H7 (cell line): ENCODE measurements at regions not wholly inside any gene's neighbourhood (a gene's known extent, or its start where the extent isn't known, plus 50 kb on each side); places are given as distances from the start of the nearest gene placed in this dataset.

Source experiments
- DNase-seq: peaks from one replicate; pipeline ENCODE4 v3.0.0; 2012
- H3K27me3 ChIP-seq: 2 replicates; pipeline ENCODE4 v1.6.0; 2011; ENCODE audit warnings: mild to moderate bottlenecking, low read length; ENCODE audit not compliant: control insufficient read depth, insufficient read depth
- H3K36me3 ChIP-seq: replicated peaks from 2 replicates; pipeline ENCODE4 v1.5.1; 2011; ENCODE audit warnings: low read length; ENCODE audit not compliant: control insufficient read depth, insufficient read depth
- H3K4me3 ChIP-seq: 2 replicates; pipeline ENCODE4 v1.5.1; 2011; ENCODE audit warnings: low read depth, mild to moderate bottlenecking, control low read depth, low read length, moderate library complexity; ENCODE audit not compliant: insufficient read depth

GRCh38 chr13:105506463-105506862 is 1029.0 kb downstream of the EFNB2 start:
- Histone ChIP-seq H3K4me3 (no peak overlapping the region), H3K36me3 (no peaks in the 10 kb centered on the region), H3K27me3 (no peaks in the 10 kb centered on the region)
- DNase-seq: no peak

GRCh38 chr13:105502193-105502592 is 1033.3 kb downstream of the EFNB2 start:
- no peak for DNase-seq
- no peaks in the 10 kb centered on the region for H3K36me3 ChIP-seq
- no peak overlapping the region for H3K4me3 ChIP-seq
- H3K27me3 ChIP-seq: no peaks in the 10 kb centered on the region

DNA sequence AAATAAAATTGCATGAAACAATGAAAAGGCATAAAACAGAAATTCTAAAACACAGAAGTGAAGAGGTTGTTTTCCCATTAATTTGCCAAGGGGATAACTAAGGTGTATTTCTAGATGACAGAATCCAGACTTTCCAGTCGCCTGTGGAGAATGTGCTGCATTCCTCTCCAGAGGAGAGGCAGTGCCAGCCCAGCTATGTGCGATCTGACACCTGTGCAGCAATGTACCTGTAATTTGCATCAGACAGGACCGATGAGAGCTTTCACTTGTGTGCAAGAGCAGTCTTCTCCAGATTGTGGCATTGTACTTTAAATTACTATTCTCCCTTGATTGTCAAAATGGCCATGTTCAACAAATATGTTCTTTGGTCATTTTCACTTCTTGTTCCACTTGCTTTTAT is 1037.9 kb downstream of the EFNB2 start:
- no peak overlapping the region for H3K4me3 ChIP-seq
- H3K36me3 ChIP-seq: no peaks in the 10 kb centered on the region
- no peak for DNase-seq
- H3K27me3 ChIP-seq: no peaks in the 10 kb centered on the region

DNA sequence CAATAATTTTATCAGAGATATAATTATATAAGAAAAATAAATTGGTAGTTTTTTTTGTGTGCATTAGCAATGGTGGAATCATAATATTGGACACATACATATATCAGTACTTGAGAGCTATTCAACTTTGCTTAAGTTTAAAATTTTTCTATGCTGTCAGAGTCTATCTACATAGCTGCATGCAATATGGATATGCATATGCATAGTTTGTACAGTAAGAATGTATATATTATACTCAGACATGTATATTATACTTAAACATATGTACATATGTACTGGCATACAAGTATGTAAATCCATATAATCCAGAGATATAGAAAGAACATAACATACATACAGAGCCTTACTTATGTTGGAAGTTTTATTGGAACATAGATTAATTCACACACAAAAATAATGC is 1043.2 kb downstream of the EFNB2 start:
- Histone ChIP-seq H3K27me3 (no peaks in the 10 kb centered on the region), H3K36me3 (no peaks in the 10 kb centered on the region)
- DNase-seq: no peak

DNA sequence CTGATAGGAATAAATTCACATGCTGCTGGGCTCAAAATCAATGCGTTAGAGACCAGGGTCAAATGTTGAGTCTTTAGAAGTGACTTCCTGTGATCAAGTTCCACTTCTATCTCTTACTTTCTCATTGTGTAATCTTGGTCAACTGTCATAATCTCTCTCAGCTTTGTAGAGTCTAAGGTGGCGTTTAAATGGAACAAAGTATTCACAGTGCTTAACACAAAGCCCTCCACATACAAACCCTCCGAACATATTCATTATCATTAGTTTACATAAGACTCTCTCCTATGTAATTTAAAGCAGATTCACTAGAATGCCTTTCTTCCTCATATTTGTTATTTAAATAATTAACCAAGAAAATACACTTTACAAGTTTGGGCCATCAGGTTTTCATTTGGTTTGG is 1044.1 kb downstream of the EFNB2 start:
- no peak for DNase-seq
- Histone ChIP-seq H3K27me3 (no peaks in the 10 kb centered on the region), H3K36me3 (no peaks in the 10 kb centered on the region), H3K4me3 (no peak overlapping the region)

More for the DNA sequence above, 1043.2 kb downstream of the EFNB2 start:
- no peak overlapping the region for H3K4me3 ChIP-seq

- Histone ChIP-seq H3K36me3 (no peaks in the 10 kb centered on the region), H3K27me3 (no peaks in the 10 kb centered on the region), H3K4me3 (no peak overlapping the region)
- DNase-seq: no peak
Measured at GRCh38 chr13:105485081-105485480, 1050.4 kb downstream of the EFNB2 start.

- Histone ChIP-seq H3K27me3 (no peaks in the 10 kb centered on the region), H3K4me3 (no peak overlapping the region), H3K36me3 (no peaks in the 10 kb centered on the region)
- DNase-seq: peak; percentile 14
Measured at GRCh38 chr13:105474983-105475610, 1060.4 kb downstream of the EFNB2 start.

GRCh38 chr13:105471673-105472072 is 1063.8 kb downstream of the EFNB2 start:
- H3K27me3 ChIP-seq: no peaks in the 10 kb centered on the region
- no peaks in the 10 kb centered on the region for H3K36me3 ChIP-seq
- no peak for DNase-seq
- no peak overlapping the region for H3K4me3 ChIP-seq

GRCh38 chr13:105466376-105466775 is 1069.1 kb downstream of the EFNB2 start:
- peak; percentile 13 for DNase-seq
- Histone ChIP-seq H3K4me3 (no peak overlapping the region), H3K27me3 (no peaks in the 10 kb centered on the region), H3K36me3 (no peaks in the 10 kb centered on the region)

- DNase-seq: no peak
- H3K27me3 ChIP-seq: no peaks in the 10 kb centered on the region
- no peak within 1 kb of the TSS for H3K4me3 ChIP-seq
- H3K36me3 ChIP-seq: no peaks in the 10 kb centered on the region
Measured at GRCh38 chr13:105465745-105466144, 1069.7 kb downstream of the EFNB2 start, which contains the start of gene DAOA. TSS of gene DAOA (plus strand) at chr13:105466045.

DNA sequence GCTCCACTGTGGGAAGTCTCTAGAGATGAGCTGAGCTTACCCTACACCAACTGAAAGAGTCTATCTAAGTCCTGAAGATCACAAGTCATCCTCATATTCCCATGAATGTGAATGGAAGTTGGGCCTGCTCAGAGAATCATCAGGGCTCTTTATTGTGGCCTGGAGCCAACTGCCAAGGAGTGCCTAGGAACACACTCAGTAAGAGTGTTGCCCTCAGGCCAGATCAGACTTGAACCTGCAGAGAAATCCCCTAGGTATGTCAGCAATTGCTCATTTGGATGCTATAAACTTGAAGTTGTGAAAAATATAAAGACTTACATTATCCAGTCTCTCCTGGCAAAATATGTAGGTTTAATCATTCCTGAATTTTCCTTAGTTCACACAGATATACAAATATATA is 1070.2 kb downstream of the EFNB2 start:
- H3K4me3 ChIP-seq: no peak overlapping the region
- DNase-seq: no peak
- no peaks in the 10 kb centered on the region for H3K27me3 ChIP-seq
- no peaks in the 10 kb centered on the region for H3K36me3 ChIP-seq

GRCh38 chr13:105464249-105464648 is 1071.2 kb downstream of the EFNB2 start:
- no peak for DNase-seq
- H3K4me3 ChIP-seq: no peak overlapping the region
- no peaks in the 10 kb centered on the region for H3K36me3 ChIP-seq
- no peaks in the 10 kb centered on the region for H3K27me3 ChIP-seq

- no peak for DNase-seq
- H3K27me3 ChIP-seq: no peaks in the 10 kb centered on the region
- H3K4me3 ChIP-seq: no peak overlapping the region
- no peaks in the 10 kb centered on the region for H3K36me3 ChIP-seq
Measured at GRCh38 chr13:105463011-105463501, 1072.4 kb downstream of the EFNB2 start.

- H3K4me3 ChIP-seq: no peak overlapping the region
- DNase-seq: no peak
- H3K27me3 ChIP-seq: no peaks in the 10 kb centered on the region
- H3K36me3 ChIP-seq: no peaks in the 10 kb centered on the region
Measured at GRCh38 chr13:105462098-105462497, 1073.4 kb downstream of the EFNB2 start.

DNA sequence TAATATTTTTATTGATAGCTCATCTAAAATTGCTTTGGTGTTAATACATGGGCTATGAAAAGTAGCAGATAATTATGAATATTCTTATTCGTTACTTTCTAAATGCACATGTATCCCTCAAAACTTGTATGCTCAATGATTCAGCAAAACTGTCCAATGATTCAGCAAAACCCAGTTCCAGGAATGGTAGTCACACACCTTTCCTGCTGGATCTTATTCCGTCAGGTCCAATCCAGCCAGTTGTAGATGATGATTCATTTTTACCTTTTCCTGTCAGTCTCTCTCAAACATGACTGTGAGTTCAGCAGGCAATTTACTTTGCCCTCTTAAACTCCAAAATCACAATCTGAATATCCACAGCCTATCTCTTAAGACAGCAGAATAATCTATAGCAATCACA is 1082.6 kb downstream of the EFNB2 start:
- Histone ChIP-seq H3K36me3 (no peaks in the 10 kb centered on the region), H3K4me3 (no peak overlapping the region), H3K27me3 (no peaks in the 10 kb centered on the region)
- DNase-seq: no peak

DNA sequence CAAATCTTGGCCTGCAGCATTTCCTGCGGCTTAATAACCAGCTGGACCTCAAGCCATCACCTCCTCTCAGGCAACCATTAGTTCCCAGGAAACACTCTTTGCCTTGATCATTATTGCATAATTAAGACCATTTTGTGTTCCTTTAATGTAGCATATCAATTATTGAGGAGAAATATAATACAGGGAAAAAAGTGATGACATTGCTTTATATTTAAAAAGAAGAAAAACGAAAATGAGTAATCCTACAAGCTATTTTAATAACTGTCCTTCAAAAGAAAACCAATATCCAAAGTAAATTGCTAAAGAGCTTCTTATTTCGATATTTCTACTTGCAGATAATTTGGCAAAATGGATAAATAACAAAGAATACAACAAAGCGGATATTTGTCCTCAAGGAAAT is 1084.7 kb downstream of the EFNB2 start:
- Histone ChIP-seq H3K27me3 (no peaks in the 10 kb centered on the region), H3K36me3 (no peaks in the 10 kb centered on the region), H3K4me3 (no peak overlapping the region)
- no peak for DNase-seq
